ENCODE measurements at regions not wholly inside any gene's neighbourhood (a gene's known extent, or its start where the extent isn't known, plus 50 kb on each side); places are given as distances from the start of the nearest gene placed in this dataset.

- H3K27ac ChIP-seq (ENCODE audit: low read depth), result no peak overlapping the region
- ATAC-seq, result no peak
- peaks cover 7% of the 10 kb centered on the region; the same call in 2 of the 3 replicates for H3K4me1 Mint-ChIP-seq
- H4K20me1 ChIP-seq (replicated peaks; ENCODE audit: insufficient read depth), result no peaks in the 10 kb centered on the region
- H3K9me2 ChIP-seq (ENCODE audit: insufficient read depth), result no peaks in the 10 kb centered on the region
- TF ChIP-seq EZH2 (IDR thresholded peaks at IDR 0.05; ENCODE audit: low read depth, unreplicated experiment) (no peak), POLR2AphosphoS5 (IDR thresholded peaks at IDR 0.05; ENCODE audit: low read depth) (no peak), NANOG (IDR thresholded peaks at IDR 0.05; ENCODE audit: borderline replicate concordance) (no peak), REST (IDR thresholded peaks at IDR 0.05; ENCODE audit: unreplicated experiment) (no peak), ZNF462 (CRISPR knock-in tag; IDR thresholded peaks at IDR 0.05) (no peak), STAT1 (IDR thresholded peaks at IDR 0.05; ENCODE audit: unreplicated experiment) (no peak), JUNB (IDR thresholded peaks at IDR 0.05; ENCODE audit: unreplicated experiment) (no peak)
- H3K36me3 ChIP-seq (ENCODE audit: insufficient read depth), result no peaks in the 10 kb centered on the region
- H3K79me2 ChIP-seq (replicated peaks; ENCODE audit: insufficient read depth), result no peaks in the 10 kb centered on the region
- H3K36me3 Mint-ChIP-seq (ENCODE audit: low read depth), result no peaks in the 10 kb centered on the region
- H3K27me3 ChIP-seq (ENCODE audit: insufficient read depth), result no peaks in the 10 kb centered on the region
- H3K9me3 Mint-ChIP-seq, result no peaks in the 10 kb centered on the region
- no peak for DNase-seq (ENCODE audit: low spot score)
- no peak overlapping the region for H3K4me3 Mint-ChIP-seq
- no peak overlapping the region for H3K4me3 ChIP-seq
- H3K27me3 Mint-ChIP-seq (ENCODE audit: insufficient read depth, low read depth, poor library complexity), result no peaks in the 10 kb centered on the region
- H3K4me1 ChIP-seq (ENCODE audit: insufficient read depth), result no peaks in the 10 kb centered on the region
- H3F3A ChIP-seq (replicated peaks; ENCODE audit: low read depth), result no peaks in the 10 kb centered on the region
- no peak overlapping the region for H3K4me2 ChIP-seq
- no peak overlapping the region for H2AFZ ChIP-seq
- no peak overlapping the region for H3K27ac Mint-ChIP-seq
Measured at GRCh38 chr12:4104722-4105244, 168.8 kb upstream of the CCND2 start.

Data from GM23338 (cell line).